Memory B cell (primary cell): ENCODE measurements at regions not wholly inside any gene's neighbourhood (a gene's known extent, or its start where the extent isn't known, plus 50 kb on each side); places are given as distances from the start of the nearest gene placed in this dataset.

Experiments
- ATAC-seq: fragments of 150-1000 bp; cut with Tn5 transposase; 2 replicates; pipeline ENCODE4 v1.10.0; 2021; ENCODE audit warnings: low read depth, mild to moderate bottlenecking, moderate library complexity
- DNase-seq, 2 donors: peaks; one replicate each; pipeline ENCODE4 v3.0.0; 2022; ENCODE audit warnings: low spot score in 2 of 2
- H3K27ac Mint-ChIP-seq: one replicate; pipeline ENCODE4 v1.8.0; 2022; ENCODE audit warnings: mild to moderate bottlenecking, moderate library complexity, mixed read lengths
- H3K27me3 Mint-ChIP-seq: one replicate; pipeline ENCODE4 v1.8.0; 2022; ENCODE audit warnings: mixed read lengths
- H3K36me3 Mint-ChIP-seq: one replicate; pipeline ENCODE4 v1.8.0; 2022; ENCODE audit warnings: mild to moderate bottlenecking, mixed read lengths
- H3K4me1 Mint-ChIP-seq: one replicate; pipeline ENCODE4 v1.8.0; 2022; ENCODE audit warnings: mixed read lengths
- H3K4me3 Mint-ChIP-seq: one replicate; pipeline ENCODE4 v1.8.0; 2022; ENCODE audit warnings: mild to moderate bottlenecking, moderate library complexity, mixed read lengths
- H3K9me3 Mint-ChIP-seq: one replicate; pipeline ENCODE4 v1.8.0; 2022; ENCODE audit warnings: mixed read lengths

GRCh38 chr12:84636801-84637290 lies 275.8 kb downstream of the SLC6A15 start:
- no peak for DNase-seq
- ATAC-seq = no peak
- no peaks in the 10 kb centered on the region for H3K9me3 Mint-ChIP-seq

DNA sequence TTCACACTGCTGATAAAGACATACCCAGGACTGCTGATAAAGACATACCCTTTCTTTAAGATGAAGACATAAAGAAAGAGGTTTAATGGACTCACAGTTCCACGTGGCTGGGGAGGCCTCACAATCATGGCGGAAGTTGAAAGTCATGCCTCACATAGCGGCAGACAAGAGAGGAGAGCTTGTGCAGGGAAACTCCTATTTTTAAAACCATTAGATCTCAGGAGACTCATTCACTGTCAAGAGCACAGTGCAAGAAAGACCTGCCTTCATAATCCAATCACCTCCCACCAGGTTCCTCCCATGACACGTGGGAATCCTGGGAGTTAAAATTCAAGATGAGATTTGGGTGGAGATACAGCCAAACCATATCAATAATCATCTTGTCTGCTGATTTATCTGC lies 278.1 kb downstream of the SLC6A15 start:
- Mint-ChIP-seq H3K27me3 (no peaks in the 10 kb centered on the region), H3K36me3 (no peaks in the 10 kb centered on the region)

More at GRCh38 chr12:84636801-84637290, 275.8 kb downstream of the SLC6A15 start:
- Mint-ChIP-seq H3K36me3 (no peaks in the 10 kb centered on the region), H3K27ac (no peak overlapping the region), H3K27me3 (no peaks in the 10 kb centered on the region), H3K4me3 (no peak overlapping the region), H3K4me1 (no peaks in the 10 kb centered on the region)

DNA sequence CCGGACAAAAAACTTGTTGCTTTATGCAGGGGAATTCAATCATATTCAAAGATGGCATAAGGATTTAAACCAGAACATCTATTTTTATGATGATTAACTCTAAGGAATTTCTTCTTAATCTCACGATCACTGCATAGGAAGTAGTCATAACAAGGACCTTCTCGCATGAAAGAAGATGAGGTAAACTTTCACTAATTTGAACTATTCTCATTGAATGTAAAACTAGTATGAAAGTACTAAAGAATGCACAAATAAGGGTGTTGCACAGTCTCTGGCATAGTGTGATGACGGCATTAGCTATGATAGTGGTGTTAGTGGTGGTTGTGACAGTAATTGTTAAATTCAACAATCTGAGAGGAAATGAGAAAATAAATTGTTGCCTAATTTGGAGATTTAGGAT lies 280.0 kb downstream of the SLC6A15 start:
- Mint-ChIP-seq H3K4me1 (no peaks in the 10 kb centered on the region), H3K27ac (no peak overlapping the region), H3K27me3 (no peaks in the 10 kb centered on the region), H3K9me3 (no peaks in the 10 kb centered on the region), H3K36me3 (no peaks in the 10 kb centered on the region), H3K4me3 (no peak overlapping the region)
- no peak for DNase-seq
- no peak for ATAC-seq

More for the DNA sequence above, 278.1 kb downstream of the SLC6A15 start:
- H3K9me3 Mint-ChIP-seq = no peaks in the 10 kb centered on the region
- DNase-seq (no peak), ATAC-seq (no peak)
- no peak overlapping the region for H3K27ac Mint-ChIP-seq
- no peak overlapping the region for H3K4me3 Mint-ChIP-seq
- H3K4me1 Mint-ChIP-seq = no peaks in the 10 kb centered on the region

- no peak overlapping the region for H3K4me3 Mint-ChIP-seq
- H3K27me3 Mint-ChIP-seq = no peaks in the 10 kb centered on the region
- no peak for DNase-seq
- no peak overlapping the region for H3K27ac Mint-ChIP-seq
- H3K36me3 Mint-ChIP-seq = no peaks in the 10 kb centered on the region
- no peaks in the 10 kb centered on the region for H3K9me3 Mint-ChIP-seq
- H3K4me1 Mint-ChIP-seq = no peaks in the 10 kb centered on the region
- ATAC-seq = no peak
Observed at GRCh38 chr12:84631020-84631419, 281.6 kb downstream of the SLC6A15 start.

GRCh38 chr12:84627593-84627992 lies 285.0 kb downstream of the SLC6A15 start:
- H3K27me3 Mint-ChIP-seq = no peaks in the 10 kb centered on the region
- DNase-seq (no peak), ATAC-seq (no peak)
- H3K27ac Mint-ChIP-seq = no peak overlapping the region
- H3K4me1 Mint-ChIP-seq = no peaks in the 10 kb centered on the region
- no peaks in the 10 kb centered on the region for H3K9me3 Mint-ChIP-seq
- no peaks in the 10 kb centered on the region for H3K36me3 Mint-ChIP-seq
- no peak overlapping the region for H3K4me3 Mint-ChIP-seq

- H3K27ac Mint-ChIP-seq = no peak overlapping the region
- H3K27me3 Mint-ChIP-seq = no peaks in the 10 kb centered on the region
- no peaks in the 10 kb centered on the region for H3K9me3 Mint-ChIP-seq
- ATAC-seq (no peak), DNase-seq (no peak)
- no peak overlapping the region for H3K4me3 Mint-ChIP-seq
- no peaks in the 10 kb centered on the region for H3K4me1 Mint-ChIP-seq
- H3K36me3 Mint-ChIP-seq = no peaks in the 10 kb centered on the region
Observed at GRCh38 chr12:84624601-84625000, 288.0 kb downstream of the SLC6A15 start.

GRCh38 chr12:84619053-84619571 lies 293.5 kb downstream of the SLC6A15 start:
- H3K27ac Mint-ChIP-seq = no peak overlapping the region

GRCh38 chr12:84607170-84607819 lies 305.3 kb downstream of the SLC6A15 start:
- ATAC-seq (no peak), DNase-seq (no peak)
- Mint-ChIP-seq H3K4me3 (no peak overlapping the region), H3K27me3 (no peaks in the 10 kb centered on the region), H3K36me3 (no peaks in the 10 kb centered on the region), H3K4me1 (no peaks in the 10 kb centered on the region), H3K27ac (no peak overlapping the region), H3K9me3 (peaks cover 5% of the 10 kb centered on the region)

More at GRCh38 chr12:84619053-84619571, 293.5 kb downstream of the SLC6A15 start:
- Mint-ChIP-seq H3K27me3 (no peaks in the 10 kb centered on the region), H3K4me3 (no peak overlapping the region), H3K4me1 (no peaks in the 10 kb centered on the region), H3K9me3 (peaks cover 1% of the 10 kb centered on the region), H3K36me3 (no peaks in the 10 kb centered on the region)
- no peak for DNase-seq
- ATAC-seq = no peak

DNA sequence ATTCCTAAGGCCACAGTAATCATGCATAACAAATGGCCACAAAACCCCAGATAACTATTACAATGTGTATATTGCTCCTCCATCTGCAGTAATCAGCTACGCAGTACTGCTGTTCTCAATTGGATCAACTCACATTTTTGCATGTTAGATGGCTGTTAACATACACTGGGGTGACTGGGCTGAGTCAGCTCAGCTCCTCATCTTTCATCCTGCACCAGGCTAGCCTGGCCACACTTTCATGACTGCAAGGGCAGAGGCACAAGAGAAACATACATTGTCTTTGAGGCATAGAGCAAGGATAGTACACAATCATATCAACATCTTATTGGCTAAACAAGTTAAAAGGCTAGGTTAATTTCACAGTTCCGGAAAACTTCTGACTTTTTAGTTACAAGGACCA lies 306.6 kb downstream of the SLC6A15 start:
- Mint-ChIP-seq H3K4me1 (no peaks in the 10 kb centered on the region), H3K36me3 (no peaks in the 10 kb centered on the region), H3K4me3 (no peak overlapping the region), H3K9me3 (no peaks in the 10 kb centered on the region), H3K27ac (no peak overlapping the region), H3K27me3 (no peaks in the 10 kb centered on the region)
- ATAC-seq (no peak), DNase-seq (no peak)

DNA sequence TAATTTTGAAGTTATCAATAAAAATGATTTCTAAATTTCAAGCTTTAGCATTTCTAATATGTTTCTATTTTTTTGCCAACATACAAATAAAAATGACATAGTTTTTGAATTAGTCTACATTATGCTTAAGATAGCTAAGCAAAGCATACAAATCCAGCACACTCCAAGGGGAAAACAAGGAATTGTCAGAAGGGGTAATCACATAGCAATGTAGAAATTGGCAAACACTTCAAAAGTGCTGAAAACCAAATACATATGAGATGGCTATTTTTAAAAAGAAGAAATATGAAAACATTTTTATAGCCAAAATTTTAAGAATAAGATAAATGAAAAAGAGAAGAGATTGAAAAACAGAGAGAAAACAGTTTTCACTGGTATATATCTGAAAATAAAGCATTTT lies 308.0 kb downstream of the SLC6A15 start:
- H3K27ac Mint-ChIP-seq = no peak overlapping the region
- no peaks in the 10 kb centered on the region for H3K27me3 Mint-ChIP-seq
- H3K4me3 Mint-ChIP-seq = no peak overlapping the region
- no peak for ATAC-seq
- H3K36me3 Mint-ChIP-seq = no peaks in the 10 kb centered on the region
- DNase-seq = no peak
- H3K9me3 Mint-ChIP-seq = no peaks in the 10 kb centered on the region
- H3K4me1 Mint-ChIP-seq = no peaks in the 10 kb centered on the region

DNA sequence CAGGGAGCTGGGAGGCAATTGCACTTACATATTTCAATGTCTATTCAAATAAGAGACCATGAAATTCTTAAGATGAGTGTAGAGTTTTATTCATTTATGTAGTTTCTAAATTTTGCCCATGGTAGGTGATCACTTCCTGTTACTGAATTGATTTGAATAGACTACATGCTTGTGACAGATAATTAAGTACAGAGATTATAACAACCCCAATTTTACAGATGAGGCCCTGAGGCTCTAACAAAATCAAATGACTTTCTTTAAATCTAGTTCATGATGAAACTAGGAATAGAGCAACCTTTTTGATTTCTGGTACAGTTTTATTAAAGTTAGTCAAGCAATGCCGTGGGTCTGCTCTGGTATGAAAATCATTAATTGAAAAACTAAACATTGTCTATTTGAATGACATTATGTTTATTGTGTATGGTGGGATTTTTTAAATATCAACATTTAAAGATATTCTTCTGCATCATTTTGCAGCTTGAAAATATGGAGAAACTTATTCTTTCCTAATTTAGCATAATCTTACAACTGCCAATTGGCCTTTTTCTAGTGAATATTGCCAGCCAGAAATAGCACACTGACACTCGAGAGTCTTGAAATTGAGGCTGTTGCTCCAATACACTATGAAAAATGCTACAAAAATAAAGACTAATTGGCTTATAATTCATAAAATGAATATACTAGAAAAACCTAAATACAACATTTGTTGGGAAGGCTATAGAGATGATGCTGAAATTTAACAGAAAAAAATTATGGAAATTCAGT lies 308.9 kb downstream of the SLC6A15 start:
- no peak for DNase-seq
- no peak overlapping the region for H3K4me3 Mint-ChIP-seq
- H3K36me3 Mint-ChIP-seq = no peaks in the 10 kb centered on the region
- no peaks in the 10 kb centered on the region for H3K9me3 Mint-ChIP-seq
- H3K27me3 Mint-ChIP-seq = no peaks in the 10 kb centered on the region
- no peak overlapping the region for H3K27ac Mint-ChIP-seq
- no peak for ATAC-seq
- no peaks in the 10 kb centered on the region for H3K4me1 Mint-ChIP-seq

DNA sequence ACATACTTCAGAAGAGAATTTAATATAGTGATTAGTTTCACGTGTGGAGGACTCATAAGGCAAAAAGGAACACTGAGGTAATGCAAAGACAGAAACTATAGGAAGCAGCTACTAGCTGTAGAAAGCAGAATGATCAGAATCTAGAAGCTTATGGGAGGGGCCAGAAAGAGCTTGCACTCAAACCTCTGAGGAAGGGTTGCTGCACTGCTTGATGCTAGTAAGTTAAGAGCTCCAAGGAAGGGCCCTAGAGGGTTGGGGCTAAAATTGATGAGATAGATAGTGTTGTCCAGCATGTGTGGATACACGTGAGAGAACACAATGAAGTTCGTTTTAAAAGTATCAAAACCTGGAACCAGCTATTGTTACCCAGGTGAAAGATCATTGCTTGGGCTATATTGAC lies 311.1 kb downstream of the SLC6A15 start:
- Mint-ChIP-seq H3K27ac (no peak overlapping the region), H3K4me3 (no peak overlapping the region), H3K36me3 (no peaks in the 10 kb centered on the region), H3K9me3 (no peaks in the 10 kb centered on the region), H3K4me1 (no peaks in the 10 kb centered on the region), H3K27me3 (no peaks in the 10 kb centered on the region)
- ATAC-seq (no peak), DNase-seq (no peak)

GRCh38 chr12:84599539-84599938 lies 313.1 kb downstream of the SLC6A15 start:
- Mint-ChIP-seq H3K4me1 (no peaks in the 10 kb centered on the region), H3K27me3 (no peaks in the 10 kb centered on the region), H3K27ac (no peak overlapping the region), H3K36me3 (no peaks in the 10 kb centered on the region), H3K4me3 (no peak overlapping the region), H3K9me3 (no peaks in the 10 kb centered on the region)
- DNase-seq (no peak), ATAC-seq (no peak)

GRCh38 chr12:84596266-84596665 lies 316.3 kb downstream of the SLC6A15 start:
- Mint-ChIP-seq H3K27ac (no peak overlapping the region), H3K9me3 (peaks cover 1% of the 10 kb centered on the region), H3K4me1 (no peaks in the 10 kb centered on the region), H3K36me3 (no peaks in the 10 kb centered on the region), H3K4me3 (no peak overlapping the region), H3K27me3 (no peaks in the 10 kb centered on the region)
- ATAC-seq (no peak), DNase-seq (no peak)
